Lower leg skin (tissue), 3 donors: ENCODE measurements at regions not wholly inside any gene's neighbourhood (a gene's known extent, or its start where the extent isn't known, plus 50 kb on each side); places are given as distances from the start of the nearest gene placed in this dataset.
"Not testable (repeated sequence)": the region's sequence is repeated elsewhere in the genome, so short reads cannot be mapped to it uniquely, and the experiment has no call there.

Source experiments
- CTCF ChIP-seq, 3 donors: fragments of 450-650 bp; IDR thresholded peaks; one replicate each; pipeline ENCODE4 v1.5.1; 2016; ENCODE audit warnings: antibody characterized with exemption in 3 of 3, mild to moderate bottlenecking in 3 of 3, moderate library complexity in 2 of 3
- POLR2A ChIP-seq, 2 donors: fragments of 450-650 bp; IDR thresholded peaks; one replicate each; pipeline ENCODE4 v1.6.1; 2016 to 2017; ENCODE audit warnings: antibody characterized with exemption in 2 of 2, mild to moderate bottlenecking in 1 of 2, moderate library complexity in 1 of 2

GRCh38 chr13:97774391-97775100, 178.9 kb upstream of the IPO5 start:
- not testable (repeated sequence) for TF ChIP-seq CTCF, POLR2A (IDR thresholded peaks at IDR 0.05)
